ENCODE measurements at regions not wholly inside any gene's neighbourhood (a gene's known extent, or its start where the extent isn't known, plus 50 kb on each side); places are given as distances from the start of the nearest gene placed in this dataset.
"Not testable (repeated sequence)": the region's sequence is repeated elsewhere in the genome, so short reads cannot be mapped to it uniquely, and the experiment has no call there.

DNA sequence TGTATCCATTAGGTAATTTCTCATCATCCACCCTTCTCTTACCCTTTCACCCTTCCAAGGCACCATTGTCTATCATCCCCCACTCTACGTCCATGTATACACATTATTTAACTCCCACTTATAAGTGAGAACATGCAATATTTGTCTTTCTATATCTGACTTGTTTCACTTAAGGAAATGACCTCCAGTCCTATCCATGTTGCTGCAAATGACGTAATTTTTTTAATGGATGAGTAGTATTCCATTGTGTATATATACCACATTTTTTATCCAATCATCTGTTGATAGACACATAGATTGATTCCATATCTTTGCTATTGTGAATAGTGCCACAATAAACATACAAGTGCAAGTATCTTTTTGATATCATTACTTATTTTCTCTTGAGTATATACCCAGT, 322.9 kb upstream of the CXADR start:
- Mint-ChIP-seq H3K36me3 (ENCODE audit: low read depth) (no peaks in the 10 kb centered on the region), H3K27me3 (ENCODE audit: insufficient read depth) (no peaks in the 10 kb centered on the region), H3K4me3 (no peak overlapping the region), H3K4me1 (ENCODE audit: low read depth) (no peaks in the 10 kb centered on the region), H3K27ac (no peak overlapping the region), H3K9me3 (peaks cover 62% of the 10 kb centered on the region)
- intact Hi-C loops (cut with micrococcal nuclease), result no loop called here
- no peak for DNase-seq (ENCODE audit: low spot score)

DNA sequence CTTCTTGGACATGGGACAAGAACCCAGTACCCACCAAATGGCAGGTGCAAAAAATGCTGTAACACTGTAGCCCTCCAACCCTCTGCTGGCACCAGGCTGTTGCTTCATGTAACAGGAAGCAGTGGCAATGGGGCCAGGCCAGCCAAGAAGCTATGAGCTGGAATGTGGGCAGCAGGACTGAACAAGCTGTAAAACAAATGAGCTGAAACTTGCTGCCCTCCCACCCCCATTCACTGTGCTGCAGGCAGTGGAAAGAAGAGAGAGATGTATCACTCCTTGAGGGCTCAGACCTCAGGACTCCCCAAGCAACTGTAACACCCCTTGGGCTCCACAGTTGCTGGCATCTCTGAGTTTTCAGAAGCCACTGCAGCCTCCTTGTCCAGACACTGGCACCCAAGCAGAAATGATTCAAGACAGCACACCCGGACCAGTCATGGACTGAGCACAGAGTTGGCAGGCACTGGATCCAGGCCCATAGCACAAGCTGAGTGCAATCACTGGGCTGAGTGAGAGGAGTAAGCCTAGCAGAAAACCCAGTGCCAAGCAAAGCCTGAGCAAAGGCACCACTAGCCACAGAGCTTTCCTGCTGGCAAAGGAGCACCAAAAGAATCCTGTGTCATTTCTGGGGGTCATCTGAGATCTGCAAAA, 321.4 kb upstream of the CXADR start:
- DNase-seq (ENCODE audit: low spot score), result no peak
- H3K9me3 Mint-ChIP-seq, result peaks cover 52% of the 10 kb centered on the region
- H3K27me3 Mint-ChIP-seq (ENCODE audit: insufficient read depth), result no peaks in the 10 kb centered on the region
- H3K27ac Mint-ChIP-seq, result no peak overlapping the region
- no peak overlapping the region for H3K4me3 Mint-ChIP-seq
- no peaks in the 10 kb centered on the region for H3K36me3 Mint-ChIP-seq (ENCODE audit: low read depth)
- intact Hi-C loops (cut with micrococcal nuclease), result no loop called here
- no peaks in the 10 kb centered on the region for H3K4me1 Mint-ChIP-seq (ENCODE audit: low read depth)

DNA sequence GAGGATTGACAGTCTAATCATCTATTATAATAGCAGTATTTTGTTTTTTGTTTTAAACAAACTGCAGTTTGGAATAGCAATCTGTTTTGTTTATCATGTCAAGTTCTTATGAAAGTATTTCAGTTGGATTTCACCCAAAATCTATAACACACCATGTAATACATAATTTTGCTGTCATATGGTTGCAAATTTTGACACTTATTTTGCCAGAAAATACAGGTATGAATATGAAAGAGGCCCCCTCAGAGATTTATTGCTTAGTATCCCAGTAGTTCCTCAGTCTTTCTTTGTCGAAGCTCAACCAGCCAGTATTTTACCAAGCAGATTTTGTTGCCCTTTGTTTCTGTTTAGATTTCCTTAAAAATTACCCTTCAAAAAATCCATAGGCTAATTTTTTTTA, 317.5 kb upstream of the CXADR start:
- no peak overlapping the region for H3K27ac Mint-ChIP-seq

DNA sequence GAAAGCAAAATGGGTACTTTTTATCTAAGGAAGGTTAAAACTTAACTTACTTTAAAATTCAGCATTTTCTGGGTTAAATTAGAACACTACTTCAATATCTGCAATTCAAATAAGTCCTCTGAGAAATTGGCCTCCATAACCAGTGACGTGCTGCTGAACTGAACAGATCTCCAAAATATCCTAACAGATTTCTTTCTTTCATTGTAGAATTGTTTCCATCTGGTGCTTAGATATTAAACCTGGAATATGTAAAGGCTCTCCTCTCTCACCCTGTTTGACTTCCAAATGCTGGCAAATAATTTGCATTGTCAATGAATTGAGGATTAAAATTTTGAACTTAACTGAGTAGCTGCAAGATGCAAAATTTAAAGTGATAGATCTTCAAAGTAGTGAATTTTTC, 316.9 kb upstream of the CXADR start:
- Mint-ChIP-seq H3K27ac (no peak overlapping the region), H3K4me3 (no peak overlapping the region), H3K4me1 (ENCODE audit: low read depth) (no peaks in the 10 kb centered on the region), H3K27me3 (ENCODE audit: insufficient read depth) (no peaks in the 10 kb centered on the region), H3K36me3 (ENCODE audit: low read depth) (no peaks in the 10 kb centered on the region), H3K9me3 (peaks cover 52% of the 10 kb centered on the region)
- no peak for DNase-seq (ENCODE audit: low spot score)
- intact Hi-C loops (cut with micrococcal nuclease), result no loop called here

More for the DNA sequence above, 317.5 kb upstream of the CXADR start:
- peaks cover 53% of the 10 kb centered on the region for H3K9me3 Mint-ChIP-seq
- no peaks in the 10 kb centered on the region for H3K4me1 Mint-ChIP-seq (ENCODE audit: low read depth)
- H3K36me3 Mint-ChIP-seq (ENCODE audit: low read depth), result no peaks in the 10 kb centered on the region
- no peak for DNase-seq (ENCODE audit: low spot score)
- H3K27me3 Mint-ChIP-seq (ENCODE audit: insufficient read depth), result no peaks in the 10 kb centered on the region
- H3K4me3 Mint-ChIP-seq, result no peak overlapping the region
- intact Hi-C loops (cut with micrococcal nuclease), result no loop called here

DNA sequence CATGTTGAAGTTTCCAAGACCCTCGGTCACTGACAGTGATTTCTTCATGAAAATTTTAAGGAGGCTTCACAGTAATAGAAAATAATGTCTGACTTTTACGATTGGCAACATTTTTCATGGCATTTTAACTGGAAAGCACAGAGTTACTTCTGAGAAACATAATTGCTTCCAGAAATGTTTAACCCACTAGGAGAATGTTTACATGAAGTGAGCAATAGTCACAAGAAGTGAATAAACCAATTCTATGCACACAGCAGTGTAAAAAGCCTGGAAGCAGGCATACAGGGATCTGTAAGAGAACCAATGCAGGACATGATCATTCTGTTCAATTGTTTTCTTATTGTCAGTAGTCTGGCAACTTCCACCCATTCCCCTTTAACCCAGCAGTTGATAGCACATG, 316.2 kb upstream of the CXADR start:
- DNase-seq (ENCODE audit: low spot score), result no peak
- Mint-ChIP-seq H3K27ac (no peak overlapping the region), H3K36me3 (ENCODE audit: low read depth) (no peaks in the 10 kb centered on the region), H3K27me3 (ENCODE audit: insufficient read depth) (no peaks in the 10 kb centered on the region), H3K4me1 (ENCODE audit: low read depth) (no peaks in the 10 kb centered on the region), H3K9me3 (peaks cover 52% of the 10 kb centered on the region), H3K4me3 (no peak overlapping the region)
- intact Hi-C loops (cut with micrococcal nuclease), result no loop called here

DNA sequence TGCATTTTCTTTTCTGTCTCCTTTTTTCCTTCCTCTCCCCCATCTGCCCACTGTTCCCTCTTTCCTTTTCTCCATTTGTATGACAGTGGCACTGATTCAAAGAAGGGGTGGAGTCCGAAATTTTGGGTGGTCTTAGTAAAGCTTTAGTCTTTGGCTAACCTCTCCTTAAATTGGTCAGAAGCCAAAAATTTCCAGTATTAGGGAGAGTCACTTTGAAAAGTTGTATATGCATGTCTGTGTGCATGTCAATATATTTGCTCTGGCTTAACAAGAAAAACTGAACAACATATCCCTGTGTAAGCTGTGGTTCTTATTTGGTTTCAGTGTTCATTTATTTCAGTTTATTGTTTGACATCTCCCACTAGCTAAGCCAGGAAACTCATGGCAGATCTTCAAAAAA, 314.8 kb upstream of the CXADR start:
- peaks cover 43% of the 10 kb centered on the region for H3K9me3 Mint-ChIP-seq
- no peaks in the 10 kb centered on the region for H3K4me1 Mint-ChIP-seq (ENCODE audit: low read depth)
- no peaks in the 10 kb centered on the region for H3K27me3 Mint-ChIP-seq (ENCODE audit: insufficient read depth)
- no peaks in the 10 kb centered on the region for H3K36me3 Mint-ChIP-seq (ENCODE audit: low read depth)
- no peak overlapping the region for H3K27ac Mint-ChIP-seq
- DNase-seq (ENCODE audit: low spot score), result no peak
- intact Hi-C loops (cut with micrococcal nuclease), result no loop called here
- no peak overlapping the region for H3K4me3 Mint-ChIP-seq

DNA sequence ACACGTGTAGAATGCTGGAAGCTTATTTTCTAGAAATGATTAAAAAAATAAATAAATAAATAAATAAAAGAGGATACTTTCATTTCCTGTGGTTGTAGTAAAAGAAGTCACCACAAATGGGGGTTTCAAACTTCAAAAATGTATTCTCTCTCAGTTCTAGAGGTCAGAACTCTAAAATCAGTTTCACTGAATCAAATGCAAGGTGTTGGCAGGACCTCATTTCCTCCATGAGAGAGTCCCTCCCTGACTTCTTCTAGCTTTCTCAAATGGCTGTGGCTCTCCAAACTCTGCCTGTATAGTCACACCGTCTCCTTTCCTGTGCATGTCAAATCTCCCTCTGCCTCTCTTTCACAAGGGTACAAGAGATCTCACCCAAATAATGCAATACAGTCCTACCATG, 312.6 kb upstream of the CXADR start:
- no peak for DNase-seq (ENCODE audit: low spot score)
- Mint-ChIP-seq H3K36me3 (ENCODE audit: low read depth) (no peaks in the 10 kb centered on the region), H3K9me3 (peaks cover 48% of the 10 kb centered on the region), H3K4me3 (no peak overlapping the region), H3K27ac (no peak overlapping the region), H3K4me1 (ENCODE audit: low read depth) (no peaks in the 10 kb centered on the region), H3K27me3 (ENCODE audit: insufficient read depth) (no peaks in the 10 kb centered on the region)
- intact Hi-C loops (cut with micrococcal nuclease), result no loop called here

DNA sequence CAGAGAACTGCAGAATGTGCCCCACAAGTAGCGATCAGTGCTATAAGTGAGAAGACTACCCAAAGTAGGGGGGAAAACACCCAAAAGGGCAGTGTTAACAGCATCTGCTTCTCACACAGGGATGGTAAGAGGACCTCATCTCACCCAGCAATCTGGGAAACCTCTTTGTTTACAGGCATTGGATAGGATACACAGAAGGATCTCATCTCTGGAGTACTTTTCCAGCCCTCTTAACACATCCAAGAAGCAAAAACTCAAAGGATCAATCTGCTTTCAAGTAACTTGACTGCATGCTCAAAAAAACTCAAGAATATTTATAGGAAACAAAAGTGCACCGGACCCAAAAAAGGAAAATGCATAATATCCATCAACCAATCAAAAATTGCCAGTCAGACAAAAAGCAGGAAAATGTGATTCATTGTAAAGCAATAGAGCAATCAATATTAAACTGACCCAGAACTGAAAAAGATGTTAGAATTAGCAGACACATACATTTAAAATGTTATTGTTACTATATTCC, 311.0 kb upstream of the CXADR start:
- H3K36me3 Mint-ChIP-seq (ENCODE audit: low read depth), result no peaks in the 10 kb centered on the region
- H3K4me1 Mint-ChIP-seq (ENCODE audit: low read depth), result no peaks in the 10 kb centered on the region
- no peaks in the 10 kb centered on the region for H3K27me3 Mint-ChIP-seq (ENCODE audit: insufficient read depth)
- intact Hi-C loops (cut with micrococcal nuclease), result no loop called here
- no peak overlapping the region for H3K27ac Mint-ChIP-seq
- no peak overlapping the region for H3K4me3 Mint-ChIP-seq
- no peak for DNase-seq (ENCODE audit: low spot score)
- peaks cover 48% of the 10 kb centered on the region for H3K9me3 Mint-ChIP-seq

DNA sequence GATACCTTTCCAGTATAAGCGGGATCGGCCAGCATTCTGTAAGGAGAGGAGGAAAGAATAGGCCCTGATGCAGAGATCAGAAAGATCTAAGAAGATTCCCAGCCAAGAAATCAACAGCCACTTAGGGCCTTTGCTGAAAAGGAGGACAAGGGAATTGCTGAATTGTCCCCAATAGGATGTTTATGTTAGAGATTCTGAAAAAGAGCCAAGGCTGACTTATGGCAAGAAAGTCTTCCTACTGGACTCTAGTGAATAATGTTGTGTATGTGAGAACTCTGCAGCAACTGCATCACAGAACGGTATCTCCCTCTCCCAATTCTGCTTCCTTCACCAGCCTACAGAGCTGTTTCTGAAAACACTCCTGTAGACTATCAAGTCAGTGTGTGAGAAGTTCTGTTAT, 298.0 kb upstream of the CXADR start:
- H3K27ac Mint-ChIP-seq, result no peak overlapping the region
- no peaks in the 10 kb centered on the region for H3K4me1 Mint-ChIP-seq (ENCODE audit: low read depth)
- intact Hi-C loops (cut with micrococcal nuclease), result no loop called here
- H3K27me3 Mint-ChIP-seq (ENCODE audit: insufficient read depth), result no peaks in the 10 kb centered on the region
- no peak for DNase-seq (ENCODE audit: low spot score)
- peaks cover 8% of the 10 kb centered on the region for H3K9me3 Mint-ChIP-seq
- no peak overlapping the region for H3K4me3 Mint-ChIP-seq
- no peaks in the 10 kb centered on the region for H3K36me3 Mint-ChIP-seq (ENCODE audit: low read depth)

DNA sequence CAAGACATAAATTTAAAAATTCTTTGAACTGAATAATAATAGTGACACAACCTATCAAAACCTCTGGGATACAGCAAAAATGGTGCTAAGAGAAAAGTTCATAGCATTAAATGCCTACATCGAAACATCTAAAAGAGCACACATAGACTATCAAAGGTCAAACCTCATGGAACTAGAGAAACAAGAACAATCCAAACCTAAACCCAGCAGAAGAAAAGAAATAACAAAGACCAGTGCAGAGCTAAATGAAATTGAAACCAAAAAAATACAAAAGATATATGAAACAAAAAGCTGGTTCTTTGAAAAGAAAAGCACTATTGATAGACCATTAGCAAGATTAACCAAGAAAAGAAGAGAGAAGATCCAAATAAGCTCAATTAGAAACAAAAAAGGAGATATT, 293.8 kb upstream of the CXADR start:
- intact Hi-C loops (cut with micrococcal nuclease), result not testable (repeated sequence)

DNA sequence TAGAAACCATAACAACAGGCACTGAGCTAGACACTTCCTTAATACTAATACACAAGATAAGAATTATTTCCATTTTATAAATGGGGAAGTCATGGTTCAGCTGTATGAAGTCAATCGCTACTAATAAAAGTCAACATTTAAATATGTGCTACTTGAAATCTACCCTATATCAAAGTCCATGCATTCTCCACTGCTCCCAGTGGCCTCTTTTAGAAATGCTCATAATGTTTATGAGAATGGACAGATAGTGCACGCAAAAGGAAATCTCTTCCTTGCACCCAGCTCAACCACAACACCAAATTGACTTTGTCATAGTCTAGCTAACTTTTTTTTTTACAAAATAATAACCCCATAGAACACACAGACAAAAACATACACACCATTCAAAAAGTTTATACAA, 281.7 kb upstream of the CXADR start:
- no peaks in the 10 kb centered on the region for H3K27me3 Mint-ChIP-seq (ENCODE audit: insufficient read depth)
- H3K4me3 Mint-ChIP-seq, result no peak overlapping the region
- no peaks in the 10 kb centered on the region for H3K36me3 Mint-ChIP-seq (ENCODE audit: low read depth)
- intact Hi-C loops (cut with micrococcal nuclease), result no loop called here
- no peaks in the 10 kb centered on the region for H3K4me1 Mint-ChIP-seq (ENCODE audit: low read depth)
- peaks cover 22% of the 10 kb centered on the region for H3K9me3 Mint-ChIP-seq
- H3K27ac Mint-ChIP-seq, result no peak overlapping the region
- DNase-seq (ENCODE audit: low spot score), result no peak

More for the DNA sequence above, 293.8 kb upstream of the CXADR start:
- H3K36me3 Mint-ChIP-seq (ENCODE audit: low read depth); H3K27me3 Mint-ChIP-seq (ENCODE audit: insufficient read depth); H3K27ac Mint-ChIP-seq; H3K4me1 Mint-ChIP-seq (ENCODE audit: low read depth); DNase-seq (ENCODE audit: low spot score); H3K4me3 Mint-ChIP-seq: not testable (repeated sequence)
- H3K9me3 Mint-ChIP-seq, result peaks cover 23% of the 10 kb centered on the region

DNA sequence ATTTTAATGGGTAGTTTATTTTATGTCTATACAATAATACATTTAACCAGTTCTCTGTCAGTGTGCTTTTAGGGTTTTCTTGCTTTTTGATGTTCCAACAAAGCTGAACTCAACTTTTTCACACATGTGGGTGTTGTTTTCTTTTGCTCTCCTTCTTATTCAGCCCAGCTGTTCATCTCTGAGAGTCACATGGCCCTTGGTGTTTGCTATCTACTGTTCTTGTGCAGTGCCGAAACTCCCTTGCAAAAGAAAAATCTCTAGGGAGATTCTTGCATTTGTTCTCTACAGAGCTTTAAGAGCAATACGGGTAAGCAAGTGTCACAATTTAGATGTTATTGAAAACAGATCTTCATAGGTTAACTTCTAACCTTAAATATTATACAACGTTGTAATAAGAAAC, 281.1 kb upstream of the CXADR start:
- Mint-ChIP-seq H3K36me3 (ENCODE audit: low read depth) (no peaks in the 10 kb centered on the region), H3K4me1 (ENCODE audit: low read depth) (no peaks in the 10 kb centered on the region), H3K9me3 (peaks cover 24% of the 10 kb centered on the region), H3K27me3 (ENCODE audit: insufficient read depth) (no peaks in the 10 kb centered on the region), H3K27ac (no peak overlapping the region), H3K4me3 (no peak overlapping the region)
- DNase-seq (ENCODE audit: low spot score), result no peak
- intact Hi-C loops (cut with micrococcal nuclease), result no loop called here

DNA sequence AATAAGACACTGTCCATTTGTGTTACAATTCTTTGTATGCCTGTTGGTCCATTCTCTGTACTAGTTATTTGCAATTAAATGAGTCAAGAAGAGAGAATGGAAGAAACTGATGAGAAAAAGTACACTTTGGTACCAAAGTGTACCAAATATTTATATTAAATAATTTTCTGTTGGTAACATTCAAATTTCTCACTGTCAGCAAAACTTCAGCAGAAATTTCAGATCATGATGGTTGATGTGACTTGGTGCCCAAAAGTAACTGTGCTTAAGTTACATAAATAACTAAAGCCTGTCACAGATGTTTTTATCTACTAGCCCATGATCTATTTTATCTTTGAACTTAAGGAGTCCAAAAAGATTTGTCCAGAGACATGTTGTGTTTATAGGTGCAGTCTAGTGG, 274.4 kb upstream of the CXADR start:
- no peak for DNase-seq (ENCODE audit: low spot score)
- Mint-ChIP-seq H3K27ac (no peak overlapping the region), H3K27me3 (ENCODE audit: insufficient read depth) (no peaks in the 10 kb centered on the region), H3K9me3 (peaks cover 30% of the 10 kb centered on the region), H3K4me3 (no peak overlapping the region), H3K4me1 (ENCODE audit: low read depth) (no peaks in the 10 kb centered on the region), H3K36me3 (ENCODE audit: low read depth) (no peaks in the 10 kb centered on the region)
- intact Hi-C loops (cut with micrococcal nuclease), result no loop called here

DNA sequence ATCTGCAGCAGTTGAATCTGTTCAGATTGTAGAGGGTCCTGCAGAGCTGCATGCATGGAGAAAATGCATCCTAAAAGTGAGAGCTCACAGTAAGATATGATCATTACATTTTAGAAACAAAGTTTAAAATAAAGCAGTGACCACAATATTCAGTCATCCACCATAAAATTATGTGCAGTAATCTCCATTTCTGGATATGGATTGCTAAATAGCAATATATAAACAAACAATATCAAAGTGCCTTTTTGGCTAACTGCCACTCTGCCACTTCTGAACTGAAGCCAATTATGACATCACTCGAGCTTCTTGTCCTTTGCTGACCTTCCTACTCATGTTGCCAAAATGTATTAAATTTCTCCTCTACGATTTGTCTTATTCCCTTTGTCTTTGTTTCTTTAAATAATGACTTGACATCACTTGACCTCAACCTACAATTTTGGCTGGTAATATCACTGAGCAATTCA, 262.0 kb upstream of the CXADR start:
- intact Hi-C loops (cut with micrococcal nuclease), result no loop called here
- Mint-ChIP-seq H3K9me3 (peaks cover 17% of the 10 kb centered on the region), H3K36me3 (ENCODE audit: low read depth) (no peaks in the 10 kb centered on the region), H3K27me3 (ENCODE audit: insufficient read depth) (no peaks in the 10 kb centered on the region), H3K27ac (no peak overlapping the region), H3K4me3 (no peak overlapping the region), H3K4me1 (ENCODE audit: low read depth) (no peaks in the 10 kb centered on the region)
- DNase-seq (ENCODE audit: low spot score), result no peak

All from activated T-helper 1 cell treated with anti-CD3 and anti-CD28 coated beads, Interleukin-12 subunit alpha, Interleukin-12 subunit beta, Interleukin-2, Interleukin-4 antibody, amounts not matched to agents 30 ng/mL and 10 ng/mL and 1 ng/mL, durations not matched to agents 14 hours and 24 hours and 36 hours (primary cell).